ENCODE measurements at regions not wholly inside any gene's neighbourhood (a gene's known extent, or its start where the extent isn't known, plus 50 kb on each side); places are given as distances from the start of the nearest gene placed in this dataset.

GRCh38 chr11:26093206-26093605, 238.7 kb upstream of the ANO3 start:
- TF ChIP-seq CTCF (IDR thresholded peaks at IDR 0.05), result no peak
- TF ChIP-seq POLR2A (IDR thresholded peaks at IDR 0.05), result no peak
